ENCODE measurements at regions not wholly inside any gene's neighbourhood (a gene's known extent, or its start where the extent isn't known, plus 50 kb on each side); places are given as distances from the start of the nearest gene placed in this dataset.

DNA sequence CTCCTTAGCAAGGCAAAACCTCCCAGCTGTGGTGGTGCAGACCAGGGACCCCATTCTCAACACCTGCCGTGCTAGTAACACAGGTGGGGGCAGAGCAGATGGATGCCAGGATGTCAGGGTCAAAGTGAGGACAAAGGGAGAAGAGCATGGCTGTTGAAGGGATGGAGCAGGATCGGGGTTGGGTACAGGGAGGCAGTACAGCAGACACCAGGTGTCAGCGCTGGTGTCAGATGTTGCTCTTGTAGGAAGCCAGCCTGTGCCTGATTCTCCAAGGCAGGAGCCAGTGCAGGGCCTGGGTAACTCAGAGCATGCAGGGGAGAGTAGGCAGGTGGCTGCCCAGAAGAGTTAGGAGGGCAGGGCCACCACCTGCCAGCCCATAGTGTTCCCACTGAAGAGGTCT is 222.1 kb upstream of the SPRED2 start (continued):
- TF ChIP-seq, protein P1, sequence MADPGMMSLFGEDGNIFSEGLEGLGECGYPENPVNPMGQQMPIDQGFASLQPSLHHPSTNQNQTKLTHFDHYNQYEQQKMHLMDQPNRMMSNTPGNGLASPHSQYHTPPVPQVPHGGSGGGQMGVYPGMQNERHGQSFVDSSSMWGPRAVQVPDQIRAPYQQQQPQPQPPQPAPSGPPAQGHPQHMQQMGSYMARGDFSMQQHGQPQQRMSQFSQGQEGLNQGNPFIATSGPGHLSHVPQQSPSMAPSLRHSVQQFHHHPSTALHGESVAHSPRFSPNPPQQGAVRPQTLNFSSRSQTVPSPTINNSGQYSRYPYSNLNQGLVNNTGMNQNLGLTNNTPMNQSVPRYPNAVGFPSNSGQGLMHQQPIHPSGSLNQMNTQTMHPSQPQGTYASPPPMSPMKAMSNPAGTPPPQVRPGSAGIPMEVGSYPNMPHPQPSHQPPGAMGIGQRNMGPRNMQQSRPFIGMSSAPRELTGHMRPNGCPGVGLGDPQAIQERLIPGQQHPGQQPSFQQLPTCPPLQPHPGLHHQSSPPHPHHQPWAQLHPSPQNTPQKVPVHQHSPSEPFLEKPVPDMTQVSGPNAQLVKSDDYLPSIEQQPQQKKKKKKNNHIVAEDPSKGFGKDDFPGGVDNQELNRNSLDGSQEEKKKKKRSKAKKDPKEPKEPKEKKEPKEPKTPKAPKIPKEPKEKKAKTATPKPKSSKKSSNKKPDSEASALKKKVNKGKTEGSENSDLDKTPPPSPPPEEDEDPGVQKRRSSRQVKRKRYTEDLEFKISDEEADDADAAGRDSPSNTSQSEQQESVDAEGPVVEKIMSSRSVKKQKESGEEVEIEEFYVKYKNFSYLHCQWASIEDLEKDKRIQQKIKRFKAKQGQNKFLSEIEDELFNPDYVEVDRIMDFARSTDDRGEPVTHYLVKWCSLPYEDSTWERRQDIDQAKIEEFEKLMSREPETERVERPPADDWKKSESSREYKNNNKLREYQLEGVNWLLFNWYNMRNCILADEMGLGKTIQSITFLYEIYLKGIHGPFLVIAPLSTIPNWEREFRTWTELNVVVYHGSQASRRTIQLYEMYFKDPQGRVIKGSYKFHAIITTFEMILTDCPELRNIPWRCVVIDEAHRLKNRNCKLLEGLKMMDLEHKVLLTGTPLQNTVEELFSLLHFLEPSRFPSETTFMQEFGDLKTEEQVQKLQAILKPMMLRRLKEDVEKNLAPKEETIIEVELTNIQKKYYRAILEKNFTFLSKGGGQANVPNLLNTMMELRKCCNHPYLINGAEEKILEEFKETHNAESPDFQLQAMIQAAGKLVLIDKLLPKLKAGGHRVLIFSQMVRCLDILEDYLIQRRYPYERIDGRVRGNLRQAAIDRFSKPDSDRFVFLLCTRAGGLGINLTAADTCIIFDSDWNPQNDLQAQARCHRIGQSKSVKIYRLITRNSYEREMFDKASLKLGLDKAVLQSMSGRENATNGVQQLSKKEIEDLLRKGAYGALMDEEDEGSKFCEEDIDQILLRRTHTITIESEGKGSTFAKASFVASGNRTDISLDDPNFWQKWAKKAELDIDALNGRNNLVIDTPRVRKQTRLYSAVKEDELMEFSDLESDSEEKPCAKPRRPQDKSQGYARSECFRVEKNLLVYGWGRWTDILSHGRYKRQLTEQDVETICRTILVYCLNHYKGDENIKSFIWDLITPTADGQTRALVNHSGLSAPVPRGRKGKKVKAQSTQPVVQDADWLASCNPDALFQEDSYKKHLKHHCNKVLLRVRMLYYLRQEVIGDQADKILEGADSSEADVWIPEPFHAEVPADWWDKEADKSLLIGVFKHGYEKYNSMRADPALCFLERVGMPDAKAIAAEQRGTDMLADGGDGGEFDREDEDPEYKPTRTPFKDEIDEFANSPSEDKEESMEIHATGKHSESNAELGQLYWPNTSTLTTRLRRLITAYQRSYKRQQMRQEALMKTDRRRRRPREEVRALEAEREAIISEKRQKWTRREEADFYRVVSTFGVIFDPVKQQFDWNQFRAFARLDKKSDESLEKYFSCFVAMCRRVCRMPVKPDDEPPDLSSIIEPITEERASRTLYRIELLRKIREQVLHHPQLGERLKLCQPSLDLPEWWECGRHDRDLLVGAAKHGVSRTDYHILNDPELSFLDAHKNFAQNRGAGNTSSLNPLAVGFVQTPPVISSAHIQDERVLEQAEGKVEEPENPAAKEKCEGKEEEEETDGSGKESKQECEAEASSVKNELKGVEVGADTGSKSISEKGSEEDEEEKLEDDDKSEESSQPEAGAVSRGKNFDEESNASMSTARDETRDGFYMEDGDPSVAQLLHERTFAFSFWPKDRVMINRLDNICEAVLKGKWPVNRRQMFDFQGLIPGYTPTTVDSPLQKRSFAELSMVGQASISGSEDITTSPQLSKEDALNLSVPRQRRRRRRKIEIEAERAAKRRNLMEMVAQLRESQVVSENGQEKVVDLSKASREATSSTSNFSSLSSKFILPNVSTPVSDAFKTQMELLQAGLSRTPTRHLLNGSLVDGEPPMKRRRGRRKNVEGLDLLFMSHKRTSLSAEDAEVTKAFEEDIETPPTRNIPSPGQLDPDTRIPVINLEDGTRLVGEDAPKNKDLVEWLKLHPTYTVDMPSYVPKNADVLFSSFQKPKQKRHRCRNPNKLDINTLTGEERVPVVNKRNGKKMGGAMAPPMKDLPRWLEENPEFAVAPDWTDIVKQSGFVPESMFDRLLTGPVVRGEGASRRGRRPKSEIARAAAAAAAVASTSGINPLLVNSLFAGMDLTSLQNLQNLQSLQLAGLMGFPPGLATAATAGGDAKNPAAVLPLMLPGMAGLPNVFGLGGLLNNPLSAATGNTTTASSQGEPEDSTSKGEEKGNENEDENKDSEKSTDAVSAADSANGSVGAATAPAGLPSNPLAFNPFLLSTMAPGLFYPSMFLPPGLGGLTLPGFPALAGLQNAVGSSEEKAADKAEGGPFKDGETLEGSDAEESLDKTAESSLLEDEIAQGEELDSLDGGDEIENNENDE (IDR thresholded peaks at IDR 0.05; ENCODE audit: insufficient replicate concordance, low read length): no peak
- TF ChIP-seq, protein P2, sequence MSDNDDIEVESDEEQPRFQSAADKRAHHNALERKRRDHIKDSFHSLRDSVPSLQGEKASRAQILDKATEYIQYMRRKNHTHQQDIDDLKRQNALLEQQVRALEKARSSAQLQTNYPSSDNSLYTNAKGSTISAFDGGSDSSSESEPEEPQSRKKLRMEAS (IDR thresholded peaks at IDR 0.05): no peak
- TF ChIP-seq SAP30 (IDR thresholded peaks at IDR 0.05; ENCODE audit: insufficient read depth, insufficient replicate concordance, low read length): no peak
- no peak for TF ChIP-seq CBX8 (IDR thresholded peaks at IDR 0.05; ENCODE audit: borderline replicate concordance, low read depth, low read length)
- no peak for TF ChIP-seq POU5F1 (IDR thresholded peaks at IDR 0.05; ENCODE audit: low read depth, low read length)
- no peak for TF ChIP-seq CEBPB (IDR thresholded peaks at IDR 0.05; ENCODE audit: low read depth, low read length)
- no peak for TF ChIP-seq KDM4A (IDR thresholded peaks at IDR 0.05; ENCODE audit: low read depth, low read length, severe bottlenecking)
- no peak for TF ChIP-seq GTF2F1 (IDR thresholded peaks at IDR 0.05; ENCODE audit: borderline replicate concordance, low read depth, low read length)
- no peak for TF ChIP-seq SP1 (IDR thresholded peaks at IDR 0.05; ENCODE audit: low read depth, low read length)
- TF ChIP-seq CHD1 (IDR thresholded peaks at IDR 0.05; ENCODE audit: low read depth, low read length): no peak
- TF ChIP-seq KDM1A (IDR thresholded peaks at IDR 0.05; ENCODE audit: borderline replicate concordance, low read length): no peak
- TF ChIP-seq RXRA (IDR thresholded peaks at IDR 0.05; ENCODE audit: insufficient read depth, low read depth, low read length): no peak
- no peak for TF ChIP-seq ASH2L (IDR thresholded peaks at IDR 0.05; ENCODE audit: low read length)
